ENCODE measurements at regions not wholly inside any gene's neighbourhood (a gene's known extent, or its start where the extent isn't known, plus 50 kb on each side); places are given as distances from the start of the nearest gene placed in this dataset.
"Not testable (repeated sequence)": the region's sequence is repeated elsewhere in the genome, so short reads cannot be mapped to it uniquely, and the experiment has no call there.

DNA sequence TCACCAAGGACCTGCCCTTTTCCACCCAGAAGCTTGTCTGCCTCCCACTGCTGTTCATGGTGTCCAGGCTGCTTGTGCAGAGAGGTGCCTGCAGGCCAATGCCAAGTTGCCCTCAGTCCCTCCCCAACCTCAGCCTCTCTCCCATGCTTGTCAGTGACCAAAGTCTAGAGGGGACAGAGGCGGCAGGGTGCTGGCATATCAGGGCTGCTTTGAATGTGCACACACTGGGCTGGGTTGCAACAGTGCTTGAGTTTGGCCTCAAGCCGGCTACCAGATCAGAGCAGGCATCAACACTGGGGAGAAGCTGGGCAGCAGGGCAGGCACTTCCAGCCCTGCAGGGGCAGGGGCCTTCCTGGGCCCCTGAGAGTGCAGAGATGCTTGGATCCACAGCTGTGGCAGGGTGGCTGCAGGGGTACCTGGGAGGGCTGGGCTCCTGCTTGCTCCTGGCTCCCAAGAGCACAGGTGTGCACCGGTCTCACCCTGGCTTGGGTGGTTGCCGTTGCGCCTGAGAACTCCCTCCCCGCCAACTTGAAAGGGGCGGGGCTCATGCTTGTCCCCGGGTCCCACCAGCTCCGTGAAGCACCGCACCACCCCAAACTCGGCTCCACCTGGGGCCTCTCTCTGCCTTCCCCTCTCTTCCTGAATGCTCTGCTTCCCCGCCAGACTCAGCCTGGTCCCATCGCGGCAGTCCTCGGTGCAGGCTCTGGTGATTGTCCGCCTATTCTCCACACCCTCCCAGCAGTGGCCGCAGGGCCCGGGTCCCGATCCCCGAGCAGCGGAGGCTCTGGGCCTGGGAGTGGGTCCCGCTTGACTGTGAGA lies 1681.9 kb upstream of the ADGRL3 start:
- DNase-seq = peak; percentile 55

DNA sequence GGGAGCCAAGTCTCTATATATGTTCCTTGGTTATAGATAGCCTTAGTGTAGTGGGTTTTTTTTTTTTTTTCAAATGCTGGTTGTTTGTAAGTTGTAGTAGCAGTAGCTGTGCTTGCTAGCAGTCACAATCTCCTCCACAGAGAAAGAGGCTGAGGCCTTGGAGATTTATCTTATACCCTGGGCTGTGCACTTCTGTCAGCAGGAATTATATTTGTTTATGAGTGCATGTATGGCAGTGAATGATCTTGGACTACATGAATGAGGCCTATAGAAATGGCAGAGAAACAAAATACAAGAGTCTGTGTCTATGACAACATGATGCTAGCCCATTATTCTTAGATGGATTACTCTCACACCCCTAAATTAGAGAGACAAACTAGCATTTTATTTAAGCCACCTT lies 1674.2 kb upstream of the ADGRL3 start:
- DNase-seq = no peak

DNA sequence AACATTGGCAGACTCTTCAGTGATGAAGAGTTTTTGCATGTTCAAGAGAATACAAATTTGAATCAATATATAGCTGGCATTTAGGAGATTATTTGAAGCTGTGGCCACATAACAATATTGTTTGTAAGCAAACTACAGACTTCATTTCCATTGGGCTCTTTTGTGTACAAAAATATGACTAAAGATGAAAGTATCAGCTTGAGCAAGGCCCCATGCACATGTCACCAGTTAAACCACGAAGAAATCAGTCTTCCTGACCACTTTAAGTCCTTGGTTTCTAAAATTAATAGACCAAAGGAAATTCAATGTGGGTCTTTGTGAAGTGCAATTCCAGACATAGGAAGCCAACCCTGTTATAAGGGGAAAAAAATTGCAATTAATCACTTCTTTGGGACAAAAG lies 1664.6 kb upstream of the ADGRL3 start:
- no peak for DNase-seq

DNA sequence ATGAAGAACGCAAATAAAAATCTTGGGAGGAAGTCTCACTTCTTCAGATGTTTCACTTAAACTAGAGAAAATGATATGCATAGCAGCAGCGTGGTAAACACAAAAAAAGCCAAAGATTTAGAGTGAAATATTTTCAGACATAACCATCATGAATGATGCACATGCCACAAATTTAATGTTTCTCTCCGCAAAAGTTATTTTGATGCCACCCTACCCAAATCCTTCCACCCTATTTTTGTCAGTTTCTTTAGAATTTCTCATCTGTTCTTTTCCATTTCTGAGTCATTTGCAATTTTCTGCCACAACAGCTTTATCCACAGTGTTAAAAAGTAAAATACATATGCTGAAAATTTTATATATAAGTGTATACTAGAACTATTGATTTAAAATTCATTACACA lies 1663.7 kb upstream of the ADGRL3 start:
- DNase-seq = no peak

DNA sequence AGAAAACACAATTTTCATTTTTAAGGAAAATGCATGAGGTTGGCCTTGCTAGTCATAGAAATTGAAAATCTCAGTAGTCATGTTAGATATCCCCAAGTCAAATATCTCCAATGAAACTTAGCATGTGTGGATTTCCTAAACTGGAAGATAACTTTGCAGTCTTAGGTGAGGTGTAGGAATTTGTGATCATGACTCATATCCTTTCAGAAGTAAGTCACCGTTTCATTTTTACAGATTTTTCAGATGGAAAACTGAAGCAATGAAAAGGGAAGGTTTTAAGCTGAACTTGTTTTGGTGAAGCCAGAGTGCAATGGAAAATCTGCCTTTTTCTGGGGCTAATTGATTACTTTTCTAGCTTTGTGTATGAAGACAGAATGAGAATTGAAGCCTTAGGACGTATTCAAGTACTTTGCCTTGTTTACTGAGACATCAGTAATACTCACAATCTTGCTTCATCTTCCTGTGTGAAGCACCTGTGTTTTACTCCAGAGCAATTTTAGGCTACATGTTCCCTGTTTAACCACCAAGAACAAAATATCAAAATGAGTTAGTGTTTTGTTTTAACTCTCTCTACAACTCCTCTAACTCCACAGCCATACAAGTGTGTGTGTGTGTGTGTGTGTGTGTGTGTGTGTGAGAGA lies 1662.8 kb upstream of the ADGRL3 start:
- no peak for DNase-seq

DNA sequence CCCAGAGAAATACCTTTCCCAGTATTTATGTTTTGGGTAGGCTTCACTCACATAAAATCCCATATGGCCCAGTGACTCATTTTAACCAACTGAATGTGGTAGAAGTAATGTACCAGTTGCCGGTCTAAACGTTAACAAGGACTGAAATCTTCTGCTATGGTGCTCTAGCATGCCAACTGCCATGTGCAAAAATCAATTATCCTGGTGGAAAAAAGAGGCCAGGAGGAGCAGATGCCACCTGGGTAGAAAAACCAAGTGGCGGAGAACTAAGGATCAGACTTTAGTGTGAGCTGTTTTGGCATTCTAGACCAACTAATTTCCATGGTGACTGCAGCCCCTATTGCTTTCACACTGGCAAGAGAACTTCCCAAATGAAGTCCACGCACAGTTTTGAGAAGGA lies 1660.7 kb upstream of the ADGRL3 start:
- no peak for DNase-seq

DNA sequence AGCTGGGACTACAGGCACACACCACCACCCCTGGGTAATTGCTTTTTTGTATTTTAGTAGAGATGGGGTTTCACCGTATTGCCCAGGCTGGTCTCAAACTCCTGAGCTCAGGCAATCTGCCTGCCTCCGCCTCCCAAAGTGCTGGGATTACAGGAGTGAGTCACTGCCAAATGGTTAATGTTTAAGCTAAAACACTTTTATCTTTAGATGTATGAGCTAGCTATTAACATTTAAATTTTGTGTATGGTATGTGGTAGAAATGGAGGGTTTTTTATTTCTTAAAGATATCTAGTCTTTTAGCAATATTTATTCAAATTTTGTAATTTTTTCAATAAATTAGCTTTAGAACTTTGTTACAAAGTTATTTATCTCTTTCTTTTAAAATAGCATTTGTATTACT lies 1659.8 kb upstream of the ADGRL3 start:
- no peak for DNase-seq

DNA sequence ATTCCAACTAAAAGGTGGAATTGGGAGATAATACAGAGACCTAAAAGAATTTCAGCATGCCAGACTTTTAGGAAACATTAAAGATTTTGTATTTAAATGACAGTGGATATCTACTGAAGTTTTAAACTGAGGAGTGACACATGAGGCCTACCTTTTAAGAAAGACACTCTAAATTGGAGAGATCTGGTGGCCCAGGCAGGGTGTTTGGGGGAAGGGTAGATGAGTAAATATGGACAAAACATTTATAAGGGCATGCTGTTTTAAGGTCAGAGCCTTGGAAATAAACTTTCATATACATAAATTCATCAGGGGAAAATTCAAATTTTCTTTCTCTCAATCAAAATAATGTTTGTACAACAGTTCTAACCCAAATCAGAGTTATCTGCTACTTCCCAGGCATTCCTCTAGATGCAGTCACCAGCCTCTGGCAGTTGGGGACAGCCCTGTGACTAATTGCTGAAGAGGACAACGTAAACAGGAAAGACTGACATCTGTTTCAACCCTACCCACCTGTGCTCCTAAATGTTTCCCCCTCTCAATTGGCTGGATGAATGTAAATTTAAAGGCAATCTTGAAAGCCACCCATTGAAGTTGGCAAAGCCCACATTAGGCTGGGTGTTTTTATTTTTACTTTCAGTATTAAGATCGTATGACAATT lies 1646.9 kb upstream of the ADGRL3 start:
- peak; percentile 76 for DNase-seq

DNA sequence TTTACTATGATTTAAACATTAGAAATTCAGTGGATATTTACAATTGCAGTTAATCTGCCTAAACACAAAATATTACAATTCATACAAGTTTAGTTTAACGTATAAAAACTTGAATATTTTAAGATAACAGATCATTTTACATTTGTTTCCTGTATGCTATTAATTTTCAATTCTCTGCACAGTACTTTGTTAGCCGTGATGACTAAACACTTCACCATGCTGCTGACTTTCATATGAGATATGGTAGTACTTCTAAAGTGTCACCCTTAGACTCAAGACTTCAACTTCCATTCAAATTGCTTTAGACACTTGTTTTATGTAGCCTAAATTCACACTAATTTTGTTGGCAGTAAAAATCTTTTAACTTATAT lies 1646.4 kb upstream of the ADGRL3 start:
- DNase-seq = no peak

DNA sequence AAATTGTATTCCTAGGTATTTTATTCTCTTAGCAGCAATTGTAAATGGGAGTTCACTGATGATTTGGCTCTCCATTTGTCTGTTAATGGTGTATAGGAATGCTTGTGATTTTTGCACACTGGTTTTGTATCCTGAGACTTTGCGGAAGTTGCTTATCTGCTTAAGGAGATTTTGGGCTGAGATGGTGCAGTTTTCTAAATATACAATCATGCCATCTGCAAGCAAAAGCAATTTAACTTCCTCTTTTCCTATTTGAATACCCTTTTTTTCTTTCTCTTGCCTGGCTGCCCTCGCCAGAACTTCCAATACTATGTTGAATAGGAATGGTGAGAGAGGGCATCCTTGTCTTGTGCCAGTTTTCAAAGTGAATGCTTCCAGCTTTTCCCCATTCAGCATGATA lies 1643.9 kb upstream of the ADGRL3 start:
- not testable (repeated sequence) for DNase-seq

DNA sequence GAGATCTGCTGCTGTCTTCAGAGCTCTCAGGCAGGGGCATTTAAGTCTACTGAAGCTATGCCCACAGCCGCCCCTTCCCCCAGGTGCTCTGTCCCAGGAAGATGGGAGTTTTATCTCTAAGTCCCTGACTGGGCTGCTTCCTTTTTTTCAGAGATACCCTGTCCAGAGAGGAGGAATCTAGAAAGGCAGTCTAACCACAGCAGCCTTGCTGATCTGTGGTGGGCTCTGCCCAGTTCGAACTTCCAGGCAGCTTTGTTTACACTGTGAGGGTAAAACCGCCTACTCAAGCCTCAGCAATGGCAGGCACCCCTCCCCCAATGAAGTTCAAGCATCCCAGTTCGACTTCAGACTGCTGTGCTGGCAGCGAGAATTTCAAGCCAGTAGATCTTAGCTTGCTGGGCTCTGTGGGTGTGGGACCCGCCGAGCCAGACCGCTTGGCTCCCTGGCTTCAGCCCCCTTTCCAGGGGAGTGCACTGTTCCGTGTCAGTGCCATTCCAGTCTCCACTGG lies 1639.9 kb upstream of the ADGRL3 start:
- peak; percentile 79 for DNase-seq

DNA sequence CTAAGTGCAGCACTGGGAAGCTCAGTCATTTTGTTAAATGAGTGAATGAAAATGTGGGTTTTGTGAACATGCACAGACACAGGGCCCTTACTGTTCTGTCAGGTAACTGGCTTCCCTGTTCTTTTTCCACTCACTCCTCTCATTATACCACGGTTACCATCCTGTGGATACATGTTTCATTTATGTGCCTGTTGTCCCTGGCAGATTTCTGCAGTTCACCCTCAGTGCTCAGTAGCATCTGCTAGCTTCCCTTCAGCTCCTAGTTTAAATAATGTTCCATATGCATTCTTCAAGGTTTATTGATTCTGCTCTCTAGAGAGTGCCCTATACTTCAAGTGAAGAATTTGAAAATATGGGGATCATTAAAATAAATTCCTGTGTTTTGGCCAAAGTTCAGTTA lies 1634.3 kb upstream of the ADGRL3 start:
- DNase-seq = no peak

DNA sequence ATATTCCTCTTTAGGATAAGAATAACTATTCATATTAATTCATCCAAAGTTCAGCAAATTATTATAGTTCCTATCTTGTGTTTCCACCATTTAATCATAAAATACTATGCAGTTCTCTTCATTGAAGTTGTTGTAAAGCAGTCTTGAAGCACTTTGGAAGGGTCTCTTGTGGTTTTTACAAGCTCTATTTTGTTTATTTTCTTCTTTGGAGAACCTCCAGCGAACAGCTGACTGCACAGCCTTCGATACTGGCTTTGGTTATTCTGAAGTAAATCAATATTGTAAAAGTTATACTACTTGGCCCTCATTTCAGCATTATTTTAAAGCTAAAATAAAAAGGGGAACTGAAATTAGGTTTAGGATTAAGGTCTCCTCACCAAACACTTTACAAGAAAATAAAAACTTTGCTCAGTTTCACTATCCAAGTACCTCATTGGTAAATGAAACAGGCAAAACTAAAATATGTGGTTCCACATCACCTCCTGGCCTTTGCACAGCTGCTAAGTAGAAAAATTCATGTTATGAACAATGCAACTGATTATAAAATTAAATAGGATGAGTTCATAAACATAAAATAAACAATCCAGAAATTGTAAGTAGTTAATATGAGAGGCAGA lies 1629.2 kb upstream of the ADGRL3 start:
- no peak for DNase-seq

DNA sequence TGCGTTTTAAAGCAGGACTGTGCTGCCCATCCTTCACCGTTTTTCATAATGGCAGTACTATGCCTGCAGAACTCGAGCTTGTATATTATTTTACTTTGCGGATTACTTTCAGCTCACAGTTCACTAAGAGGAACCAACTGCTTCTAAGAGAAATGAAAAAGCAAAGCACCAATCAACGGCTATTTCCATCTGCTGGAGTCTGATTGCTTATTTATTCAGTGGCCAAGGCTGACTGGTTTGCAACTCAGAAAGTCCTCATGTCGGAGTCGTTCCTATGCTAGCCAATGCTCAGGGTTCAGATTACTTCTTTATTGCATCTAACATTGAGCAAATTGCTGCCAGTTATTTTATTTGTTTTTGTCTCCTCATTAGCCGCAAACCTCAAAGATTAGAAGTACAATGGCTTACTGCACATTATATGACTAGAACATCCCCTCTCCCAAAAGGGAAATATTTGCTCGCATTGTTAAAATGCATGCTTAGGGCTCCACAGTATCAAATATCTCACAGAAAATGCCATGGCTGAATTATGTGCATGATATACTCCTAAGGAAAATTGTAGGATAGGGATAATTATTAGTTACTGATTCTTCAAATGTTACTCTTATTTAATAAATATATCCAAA lies 1628.2 kb upstream of the ADGRL3 start:
- no peak for DNase-seq

DNA sequence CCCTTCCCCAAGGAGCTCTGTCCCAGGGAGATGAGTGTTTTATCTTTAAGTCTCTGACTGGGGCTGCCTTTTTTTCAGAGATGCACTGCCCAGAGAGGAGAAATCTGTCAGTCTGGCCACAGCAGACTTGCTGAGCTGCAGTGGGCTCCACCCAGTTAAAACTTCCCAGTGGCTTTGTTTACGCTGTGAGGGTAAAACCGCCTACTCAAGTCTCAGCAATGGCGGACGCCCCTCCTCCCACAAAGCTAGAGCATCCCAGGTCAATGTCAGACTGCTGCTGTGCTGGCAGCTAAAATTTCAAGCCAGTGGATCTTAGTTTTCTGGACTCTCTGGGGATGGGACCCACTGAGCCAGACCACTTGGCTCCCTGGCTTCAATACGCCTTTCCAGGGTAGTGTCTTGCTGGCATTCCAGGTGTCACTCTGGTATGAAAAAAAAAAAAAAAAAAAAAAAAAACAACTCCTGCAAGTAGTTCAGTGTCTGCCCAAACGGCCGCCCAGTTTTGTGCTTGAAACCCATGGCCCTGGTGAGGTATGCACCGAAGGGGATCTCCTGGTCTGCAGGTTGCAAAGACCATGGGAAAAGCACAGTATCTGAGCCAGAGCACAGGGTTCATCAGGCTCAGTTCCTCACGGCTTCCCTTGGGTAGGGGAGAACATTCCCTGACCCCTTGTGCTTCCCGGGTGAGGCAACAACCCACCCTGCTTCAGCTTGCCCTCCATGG lies 1616.1 kb upstream of the ADGRL3 start:
- DNase-seq = peak; percentile 52

DNA sequence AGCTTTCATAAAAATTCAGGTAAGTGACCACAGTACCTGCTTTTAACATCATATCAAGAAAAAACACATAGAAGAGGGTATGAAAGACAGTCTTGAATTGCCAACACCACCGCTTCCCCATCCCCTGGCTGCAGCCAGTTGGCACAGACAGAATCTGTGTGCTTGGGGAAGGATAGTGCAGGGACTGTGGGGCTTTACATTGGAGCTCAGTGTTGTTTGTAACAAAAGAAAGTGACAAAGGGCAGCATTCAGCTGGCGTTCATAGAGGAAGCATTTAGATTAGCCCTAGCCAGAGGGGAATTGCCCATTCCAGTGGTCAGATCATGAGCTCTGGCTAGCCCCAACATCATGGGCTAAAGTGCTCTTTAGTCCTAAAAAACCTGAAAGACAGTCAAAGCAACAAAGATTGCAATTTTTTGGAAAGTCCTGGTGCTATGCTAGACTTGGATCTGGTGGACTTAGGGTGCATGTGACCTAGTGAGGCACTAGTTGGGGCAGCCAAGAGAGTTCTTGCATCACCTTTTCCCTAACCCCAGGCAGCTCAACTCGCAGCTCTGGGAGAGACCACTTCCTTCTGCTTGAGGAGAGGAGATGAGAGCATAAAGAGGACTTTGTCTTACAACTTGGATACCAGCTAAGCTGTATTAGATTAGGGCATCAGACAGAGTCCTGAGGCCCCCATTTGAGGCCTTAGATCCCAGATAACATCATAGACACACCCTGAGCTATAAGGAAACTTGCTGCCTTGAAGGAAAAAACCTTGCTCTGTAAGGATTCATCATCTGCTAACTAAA lies 1602.4 kb upstream of the ADGRL3 start:
- DNase-seq = peak; percentile 85

DNA sequence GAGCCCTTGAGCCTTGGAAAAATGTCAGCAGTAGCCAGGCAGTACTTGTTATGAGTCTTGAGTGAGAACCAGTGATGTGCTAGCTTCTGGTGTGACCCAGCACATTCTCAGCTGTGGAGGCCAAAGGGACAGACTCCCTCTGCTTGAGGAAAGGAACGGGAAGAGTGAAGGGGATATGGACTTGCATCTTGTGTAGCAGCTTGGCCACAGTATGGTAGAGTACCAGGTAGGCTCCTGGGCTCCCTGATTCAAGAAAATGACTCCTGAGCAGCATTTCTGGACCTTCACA lies 1601.9 kb upstream of the ADGRL3 start:
- no peak for DNase-seq

DNA sequence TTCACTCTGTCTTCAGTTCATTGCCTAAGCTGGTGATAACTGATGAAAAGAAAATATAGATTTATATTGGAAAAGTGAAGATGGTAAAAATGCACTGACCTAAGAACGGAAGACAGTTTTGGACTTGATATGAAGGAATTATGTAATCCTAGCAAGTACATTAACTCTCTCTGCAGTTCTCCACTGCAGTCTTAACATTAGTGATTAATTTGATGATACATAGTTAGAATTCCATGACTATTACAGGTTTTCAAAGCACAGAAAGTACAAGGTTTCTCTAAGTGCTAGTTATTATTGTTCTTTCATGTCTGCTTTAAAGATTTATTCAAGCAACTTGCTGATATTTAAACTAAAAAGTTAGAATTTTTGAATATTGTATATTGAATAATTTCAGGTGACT lies 1591.7 kb upstream of the ADGRL3 start:
- no peak for DNase-seq

DNA sequence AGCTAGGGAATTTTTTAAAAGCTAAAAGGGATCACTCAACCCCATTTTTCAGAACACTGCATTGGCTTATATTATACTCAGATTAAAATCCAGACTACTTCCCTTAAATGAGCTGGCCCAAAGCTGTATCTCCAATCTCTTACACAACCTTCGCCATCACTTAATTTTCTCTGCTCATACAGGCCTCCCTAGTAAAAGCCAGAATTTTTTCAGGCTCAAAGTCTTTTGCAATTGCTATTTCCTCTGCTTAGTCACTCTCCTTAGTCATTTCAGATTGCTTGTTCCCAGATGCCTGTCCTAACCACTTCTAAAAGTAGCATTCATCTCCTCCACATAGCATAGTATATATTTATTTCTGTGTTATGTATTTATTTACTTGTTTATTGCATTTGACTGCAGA lies 1587.9 kb upstream of the ADGRL3 start:
- DNase-seq = no peak

DNA sequence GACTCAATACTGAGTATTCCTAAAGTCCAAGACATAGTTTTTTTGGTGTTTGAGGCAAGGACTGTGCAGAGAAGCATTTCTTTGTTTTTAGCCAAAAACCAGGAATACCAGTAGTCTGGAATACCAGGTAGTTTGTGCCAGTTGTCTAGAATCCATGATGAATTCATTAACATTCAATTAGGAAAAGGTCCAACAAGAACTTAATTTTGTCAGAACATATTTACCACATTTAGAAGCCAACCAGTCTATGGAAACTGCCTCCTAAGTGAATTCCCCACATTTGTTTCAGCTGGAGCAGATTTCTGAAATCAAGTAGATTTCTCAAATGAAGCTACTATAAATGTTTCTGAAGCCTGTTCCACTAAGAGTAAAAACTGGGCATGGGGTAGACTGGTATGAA lies 1584.8 kb upstream of the ADGRL3 start:
- no peak for DNase-seq

DNA sequence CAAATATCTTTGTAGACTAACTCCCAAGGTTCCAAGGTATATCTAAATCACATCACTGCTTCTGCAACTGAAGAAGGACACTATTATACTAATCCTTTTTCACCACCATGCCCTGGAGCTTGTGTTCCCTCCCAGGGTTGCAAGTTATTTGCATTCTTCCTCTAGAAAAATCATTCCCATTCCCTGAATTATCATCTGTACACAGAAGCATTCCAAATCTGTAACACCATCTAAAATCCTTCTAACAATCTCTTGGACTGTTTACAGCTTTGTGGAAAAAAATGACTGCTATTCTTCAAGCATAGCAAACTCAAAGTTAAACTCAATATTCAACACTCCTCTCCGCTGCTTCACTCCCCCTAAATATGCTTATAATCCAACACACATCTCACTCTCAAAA lies 1570.8 kb upstream of the ADGRL3 start:
- no peak for DNase-seq

DNA sequence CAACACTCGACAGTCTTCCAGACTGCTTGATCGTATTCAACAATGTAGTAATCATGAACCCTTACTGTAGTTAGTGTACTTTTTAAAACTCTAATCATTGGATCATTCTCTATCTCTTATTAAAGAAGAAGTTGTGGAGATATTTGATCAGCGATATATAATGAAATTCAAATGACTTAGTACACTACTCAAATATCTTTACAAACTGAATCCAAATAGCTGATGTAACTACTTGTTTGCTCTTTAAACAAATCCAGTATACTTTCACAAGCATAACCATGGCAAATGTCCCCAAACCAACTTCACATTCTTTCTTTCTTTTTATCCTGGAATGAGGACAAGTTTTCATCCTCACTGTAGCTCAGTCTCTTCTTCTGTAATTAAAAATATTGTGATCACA lies 1569.9 kb upstream of the ADGRL3 start:
- no peak for DNase-seq

Measured in islet precursor cell (in vitro differentiated cells).